ENCODE measurements at regions not wholly inside any gene's neighbourhood (a gene's known extent, or its start where the extent isn't known, plus 50 kb on each side); places are given as distances from the start of the nearest gene placed in this dataset.

GRCh38 chr3:66598168-66598567 lies 97.3 kb upstream of the LRIG1 start:
- TF ChIP-seq ZNF274 (IDR thresholded peaks at IDR 0.05; ENCODE audit: low read depth, low read length) = no peak
- TF ChIP-seq YY1 (IDR thresholded peaks at IDR 0.05; ENCODE audit: insufficient read depth, insufficient read length) = no peak
